ENCODE measurements at regions not wholly inside any gene's neighbourhood (a gene's known extent, or its start where the extent isn't known, plus 50 kb on each side); places are given as distances from the start of the nearest gene placed in this dataset.

GRCh38 chr3:145197051-145197820 is 963.7 kb downstream of the PLOD2 start:
- no peak overlapping the region for H3K27ac Mint-ChIP-seq
- no peaks in the 10 kb centered on the region for H3F3A ChIP-seq (replicated peaks; ENCODE audit: low read depth)
- TF ChIP-seq JUNB (IDR thresholded peaks at IDR 0.05; ENCODE audit: unreplicated experiment) (no peak), CREB1 (CRISPR knock-in tag; IDR thresholded peaks at IDR 0.05; ENCODE audit: low read depth) (no peak), NANOG (IDR thresholded peaks at IDR 0.05; ENCODE audit: borderline replicate concordance) (no peak), ETS1 (IDR thresholded peaks at IDR 0.05) (no peak), ZNF462 (CRISPR knock-in tag; IDR thresholded peaks at IDR 0.05) (no peak), ZNF331 (CRISPR knock-in tag; IDR thresholded peaks at IDR 0.05; ENCODE audit: low read depth) (no peak), ZNF114 (CRISPR knock-in tag; IDR thresholded peaks at IDR 0.05) (no peak), EZH2 (IDR thresholded peaks at IDR 0.05; ENCODE audit: low read depth, unreplicated experiment) (no peak), POLR2AphosphoS5 (IDR thresholded peaks at IDR 0.05; ENCODE audit: low read depth) (no peak), EZH2phosphoT487 (IDR thresholded peaks at IDR 0.05; ENCODE audit: unreplicated experiment) (no peak), STAT1 (IDR thresholded peaks at IDR 0.05; ENCODE audit: unreplicated experiment) (no peak)
- TF ChIP-seq, protein P1, sequence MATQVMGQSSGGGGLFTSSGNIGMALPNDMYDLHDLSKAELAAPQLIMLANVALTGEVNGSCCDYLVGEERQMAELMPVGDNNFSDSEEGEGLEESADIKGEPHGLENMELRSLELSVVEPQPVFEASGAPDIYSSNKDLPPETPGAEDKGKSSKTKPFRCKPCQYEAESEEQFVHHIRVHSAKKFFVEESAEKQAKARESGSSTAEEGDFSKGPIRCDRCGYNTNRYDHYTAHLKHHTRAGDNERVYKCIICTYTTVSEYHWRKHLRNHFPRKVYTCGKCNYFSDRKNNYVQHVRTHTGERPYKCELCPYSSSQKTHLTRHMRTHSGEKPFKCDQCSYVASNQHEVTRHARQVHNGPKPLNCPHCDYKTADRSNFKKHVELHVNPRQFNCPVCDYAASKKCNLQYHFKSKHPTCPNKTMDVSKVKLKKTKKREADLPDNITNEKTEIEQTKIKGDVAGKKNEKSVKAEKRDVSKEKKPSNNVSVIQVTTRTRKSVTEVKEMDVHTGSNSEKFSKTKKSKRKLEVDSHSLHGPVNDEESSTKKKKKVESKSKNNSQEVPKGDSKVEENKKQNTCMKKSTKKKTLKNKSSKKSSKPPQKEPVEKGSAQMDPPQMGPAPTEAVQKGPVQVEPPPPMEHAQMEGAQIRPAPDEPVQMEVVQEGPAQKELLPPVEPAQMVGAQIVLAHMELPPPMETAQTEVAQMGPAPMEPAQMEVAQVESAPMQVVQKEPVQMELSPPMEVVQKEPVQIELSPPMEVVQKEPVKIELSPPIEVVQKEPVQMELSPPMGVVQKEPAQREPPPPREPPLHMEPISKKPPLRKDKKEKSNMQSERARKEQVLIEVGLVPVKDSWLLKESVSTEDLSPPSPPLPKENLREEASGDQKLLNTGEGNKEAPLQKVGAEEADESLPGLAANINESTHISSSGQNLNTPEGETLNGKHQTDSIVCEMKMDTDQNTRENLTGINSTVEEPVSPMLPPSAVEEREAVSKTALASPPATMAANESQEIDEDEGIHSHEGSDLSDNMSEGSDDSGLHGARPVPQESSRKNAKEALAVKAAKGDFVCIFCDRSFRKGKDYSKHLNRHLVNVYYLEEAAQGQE (IDR thresholded peaks at IDR 0.05; ENCODE audit: unreplicated experiment), result no peak
- TF ChIP-seq, protein P2, sequence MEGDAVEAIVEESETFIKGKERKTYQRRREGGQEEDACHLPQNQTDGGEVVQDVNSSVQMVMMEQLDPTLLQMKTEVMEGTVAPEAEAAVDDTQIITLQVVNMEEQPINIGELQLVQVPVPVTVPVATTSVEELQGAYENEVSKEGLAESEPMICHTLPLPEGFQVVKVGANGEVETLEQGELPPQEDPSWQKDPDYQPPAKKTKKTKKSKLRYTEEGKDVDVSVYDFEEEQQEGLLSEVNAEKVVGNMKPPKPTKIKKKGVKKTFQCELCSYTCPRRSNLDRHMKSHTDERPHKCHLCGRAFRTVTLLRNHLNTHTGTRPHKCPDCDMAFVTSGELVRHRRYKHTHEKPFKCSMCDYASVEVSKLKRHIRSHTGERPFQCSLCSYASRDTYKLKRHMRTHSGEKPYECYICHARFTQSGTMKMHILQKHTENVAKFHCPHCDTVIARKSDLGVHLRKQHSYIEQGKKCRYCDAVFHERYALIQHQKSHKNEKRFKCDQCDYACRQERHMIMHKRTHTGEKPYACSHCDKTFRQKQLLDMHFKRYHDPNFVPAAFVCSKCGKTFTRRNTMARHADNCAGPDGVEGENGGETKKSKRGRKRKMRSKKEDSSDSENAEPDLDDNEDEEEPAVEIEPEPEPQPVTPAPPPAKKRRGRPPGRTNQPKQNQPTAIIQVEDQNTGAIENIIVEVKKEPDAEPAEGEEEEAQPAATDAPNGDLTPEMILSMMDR (conservative IDR thresholded peaks at IDR 0.05; ENCODE audit: low read depth in 2 of 2), result no peak

More at GRCh38 chr3:145197051-145197820, 963.7 kb downstream of the PLOD2 start:
- H3K27ac ChIP-seq (ENCODE audit: low read depth), result no peak overlapping the region
- H3K9me2 ChIP-seq (ENCODE audit: insufficient read depth), result no peaks in the 10 kb centered on the region
- no peak overlapping the region for H3K4me2 ChIP-seq
- H2AFZ ChIP-seq, result no peak overlapping the region
- no peaks in the 10 kb centered on the region for H3K4me1 Mint-ChIP-seq
- DNase-seq (ENCODE audit: low spot score), result no peak
- H3K27me3 ChIP-seq (ENCODE audit: insufficient read depth), result no peaks in the 10 kb centered on the region
- H4K20me1 ChIP-seq (replicated peaks; ENCODE audit: insufficient read depth), result no peaks in the 10 kb centered on the region
- H3K4me3 ChIP-seq, result no peak overlapping the region
- peaks cover 10% of the 10 kb centered on the region; the same call in 1 of the 3 replicates for H3K36me3 Mint-ChIP-seq (ENCODE audit: low read depth)
- ATAC-seq, result no peak
- no peak overlapping the region for H3K4me3 Mint-ChIP-seq
- H3K27me3 Mint-ChIP-seq (ENCODE audit: insufficient read depth, low read depth, poor library complexity), result no peaks in the 10 kb centered on the region
- H3K4me1 ChIP-seq (ENCODE audit: insufficient read depth), result no peaks in the 10 kb centered on the region
- 0 out of 2 replicates have a peak, but pooled peaks cover 4% of the 10 kb centered on the region for H3K36me3 ChIP-seq (ENCODE audit: insufficient read depth)
- peaks cover 25% of the 10 kb centered on the region for H3K9me3 Mint-ChIP-seq
- H3K79me2 ChIP-seq (replicated peaks; ENCODE audit: insufficient read depth), result no peaks in the 10 kb centered on the region
